Natural killer cell (primary cell): ENCODE measurements at regions not wholly inside any gene's neighbourhood (a gene's known extent, or its start where the extent isn't known, plus 50 kb on each side); places are given as distances from the start of the nearest gene placed in this dataset.

Experiments
- ATAC-seq, 3 donors: fragments of 150-1000 bp in 2 of 3; fragments of 200-7000 bp in 1 of 3; cut with Tn5 transposase; 1 replicate in 1 of 3; 2 replicates in 2 of 3; pipeline ENCODE4 v1.10.0; 2021; ENCODE audit warnings: mild to moderate bottlenecking in 2 of 3, moderate library complexity in 2 of 3
- DNase-seq, 2 donors: peaks; one replicate each; pipeline versions ENCODE4 v3.0.0 to v3.0.0-alpha.2; 2013 to 2021; ENCODE audit warnings: mixed read lengths in 1 of 2
- H3K27ac ChIP-seq: one replicate; pipeline ENCODE4 v1.5.1; 2013; ENCODE audit warnings: mild to moderate bottlenecking, low read length
- H3K27me3 ChIP-seq: one replicate; pipeline ENCODE4 v1.6.1; 2013; ENCODE audit warnings: low read length; ENCODE audit not compliant: control insufficient read depth, insufficient read depth
- H3K36me3 ChIP-seq: one replicate; pipeline ENCODE4 v1.6.1; 2013; ENCODE audit warnings: low read length; ENCODE audit not compliant: control insufficient read depth, insufficient read depth
- H3K4me1 ChIP-seq: one replicate; pipeline ENCODE4 v1.6.1; 2013; ENCODE audit warnings: low read length; ENCODE audit not compliant: control insufficient read depth, insufficient read depth
- H3K4me3 ChIP-seq: one replicate; pipeline ENCODE4 v1.5.1; 2013; ENCODE audit warnings: low read length
- H3K9me3 ChIP-seq: one replicate; pipeline ENCODE4 v1.6.1; 2013; ENCODE audit warnings: low read length; ENCODE audit not compliant: control insufficient read depth, insufficient read depth
- H3K27ac Mint-ChIP-seq, 2 donors: one replicate each; pipeline ENCODE4 v1.8.0; 2022; ENCODE audit warnings: mild to moderate bottlenecking in 2 of 2, mixed read lengths in 2 of 2, moderate library complexity in 1 of 2
- H3K27me3 Mint-ChIP-seq, 2 donors: one replicate each; pipeline ENCODE4 v1.8.0; 2022; ENCODE audit warnings: low read depth in 2 of 2, mixed read lengths in 2 of 2
- H3K36me3 Mint-ChIP-seq: one replicate; pipeline ENCODE4 v1.8.0; 2022; ENCODE audit warnings: mixed read lengths
- H3K4me1 Mint-ChIP-seq, 2 donors: one replicate each; pipeline ENCODE4 v1.8.0; 2022; ENCODE audit warnings: mixed read lengths in 2 of 2
- H3K4me3 Mint-ChIP-seq: one replicate; pipeline ENCODE4 v1.8.0; 2022; ENCODE audit warnings: mild to moderate bottlenecking, moderate library complexity, mixed read lengths
- H3K9me3 Mint-ChIP-seq, 2 donors: one replicate each; pipeline ENCODE4 v1.8.0; 2022; ENCODE audit warnings: mixed read lengths in 2 of 2
- WGBS: methylation state at CpG from one replicate; pipeline ENCODE4 v1.1.7; 2013; ENCODE audit warnings: missing lambda C conversion rate; ENCODE audit not compliant: insufficient coverage; 5-methylcytosine and 5-hydroxymethylcytosine counted together
- intact Hi-C: fragments of 100-400 bp; cut with micrococcal nuclease; formaldehyde crosslinking; loops from one replicate; pipeline ENCODE4 v1.14.2; 2022
- TF ChIP-seq, protein P1 (sequence below): fragments of 200-600 bp; IDR thresholded peaks from one replicate; pipeline ENCODE4 v1.8.0; 2022; ENCODE audit warnings: antibody characterized with exemption

GRCh38 chr1:208899438-208899837, 655.3 kb upstream of the PLXNA2 start:
- Histone ChIP-seq H3K4me3 (no peak overlapping the region), H3K9me3 (no peaks in the 10 kb centered on the region), H3K4me1 (no peaks in the 10 kb centered on the region), H3K27ac (no peak overlapping the region), H3K27me3 (no peaks in the 10 kb centered on the region), H3K36me3 (no peaks in the 10 kb centered on the region)
- H3K4me3 Mint-ChIP-seq: no peak overlapping the region
- H3K4me1 Mint-ChIP-seq: no peaks in the 10 kb centered on the region
- no peak for ATAC-seq
- peaks cover 8% of the 10 kb centered on the region in 2 donors for H3K9me3 Mint-ChIP-seq
- no peak overlapping the region for H3K27ac Mint-ChIP-seq
- DNase-seq: no peak
- intact Hi-C loops: no loop called here
- TF ChIP-seq, protein P1, sequence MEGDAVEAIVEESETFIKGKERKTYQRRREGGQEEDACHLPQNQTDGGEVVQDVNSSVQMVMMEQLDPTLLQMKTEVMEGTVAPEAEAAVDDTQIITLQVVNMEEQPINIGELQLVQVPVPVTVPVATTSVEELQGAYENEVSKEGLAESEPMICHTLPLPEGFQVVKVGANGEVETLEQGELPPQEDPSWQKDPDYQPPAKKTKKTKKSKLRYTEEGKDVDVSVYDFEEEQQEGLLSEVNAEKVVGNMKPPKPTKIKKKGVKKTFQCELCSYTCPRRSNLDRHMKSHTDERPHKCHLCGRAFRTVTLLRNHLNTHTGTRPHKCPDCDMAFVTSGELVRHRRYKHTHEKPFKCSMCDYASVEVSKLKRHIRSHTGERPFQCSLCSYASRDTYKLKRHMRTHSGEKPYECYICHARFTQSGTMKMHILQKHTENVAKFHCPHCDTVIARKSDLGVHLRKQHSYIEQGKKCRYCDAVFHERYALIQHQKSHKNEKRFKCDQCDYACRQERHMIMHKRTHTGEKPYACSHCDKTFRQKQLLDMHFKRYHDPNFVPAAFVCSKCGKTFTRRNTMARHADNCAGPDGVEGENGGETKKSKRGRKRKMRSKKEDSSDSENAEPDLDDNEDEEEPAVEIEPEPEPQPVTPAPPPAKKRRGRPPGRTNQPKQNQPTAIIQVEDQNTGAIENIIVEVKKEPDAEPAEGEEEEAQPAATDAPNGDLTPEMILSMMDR: no peak
- H3K36me3 Mint-ChIP-seq: no peaks in the 10 kb centered on the region
- H3K27me3 Mint-ChIP-seq: no peaks in the 10 kb centered on the region

DNA sequence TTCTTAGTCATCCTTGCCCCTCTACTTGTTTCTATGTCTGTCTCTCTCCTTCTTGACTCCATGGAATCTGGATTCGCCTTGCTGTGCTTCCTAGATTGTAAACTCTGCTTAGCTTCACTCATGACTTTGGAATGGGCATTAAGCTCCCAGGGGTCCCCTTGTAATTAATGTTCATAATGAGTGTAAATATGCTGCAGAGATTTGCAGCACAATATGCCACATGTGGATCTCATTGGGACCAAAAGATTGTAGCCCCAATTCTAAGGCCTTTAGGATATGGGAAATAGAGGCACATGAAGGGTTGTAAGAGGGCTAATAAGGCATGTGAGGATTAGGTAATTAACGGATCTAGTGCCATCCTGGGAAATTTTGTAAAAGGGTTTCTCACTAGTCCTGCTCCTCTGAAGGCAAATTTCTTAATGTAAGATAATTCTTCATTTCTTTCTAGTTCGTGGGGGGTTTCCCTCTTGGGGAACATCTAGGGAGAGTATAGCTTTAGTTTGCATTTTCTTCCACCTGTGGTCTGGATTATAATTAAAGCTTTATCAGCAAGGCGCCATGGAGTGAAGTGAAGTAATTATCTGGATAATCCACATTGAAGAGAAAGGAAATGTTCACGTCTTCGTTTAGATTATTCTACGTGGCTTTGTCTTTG, 659.2 kb upstream of the PLXNA2 start:
- Mint-ChIP-seq H3K27ac (no peak overlapping the region), H3K27me3 (no peaks in the 10 kb centered on the region), H3K9me3 (peaks cover 0 to 9% of the 10 kb centered on the region in 2 donors), H3K4me3 (no peak overlapping the region), H3K4me1 (no peaks in the 10 kb centered on the region), H3K36me3 (no peaks in the 10 kb centered on the region)
- DNase-seq (no peak), ATAC-seq (no peak)
- Histone ChIP-seq H3K27ac (no peak overlapping the region), H3K4me1 (no peaks in the 10 kb centered on the region), H3K4me3 (no peak overlapping the region), H3K36me3 (no peaks in the 10 kb centered on the region), H3K9me3 (no peaks in the 10 kb centered on the region), H3K27me3 (no peaks in the 10 kb centered on the region)
- TF ChIP-seq, protein P1: no peak
- WGBS: 93% methylated on average over 7 of the region's 7 CpGs
- intact Hi-C loops: no loop called here

DNA sequence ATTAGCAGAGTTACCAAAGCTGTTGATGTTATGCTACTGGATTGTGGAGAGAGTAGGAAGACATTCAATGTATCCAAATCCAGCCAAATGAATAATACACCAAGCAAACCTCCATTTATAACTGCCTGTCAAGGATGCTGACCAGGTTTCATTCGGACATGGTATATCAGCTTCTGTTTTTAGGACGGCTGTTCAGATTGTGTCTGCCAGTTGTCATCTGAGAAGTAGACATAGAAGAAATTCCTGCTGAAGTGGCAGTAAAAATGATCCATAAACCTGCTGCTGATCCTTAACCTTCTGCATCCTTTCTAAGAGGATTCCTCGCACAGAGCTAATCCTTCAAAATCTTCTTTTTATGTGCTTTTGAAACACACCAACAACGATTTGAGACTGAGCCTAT, 663.6 kb upstream of the PLXNA2 start:
- no peaks in the 10 kb centered on the region for H3K4me1 ChIP-seq
- intact Hi-C loops: no loop called here
- Mint-ChIP-seq H3K27ac (no peak overlapping the region), H3K4me3 (no peak overlapping the region), H3K36me3 (no peaks in the 10 kb centered on the region), H3K9me3 (peaks cover 0 to 8% of the 10 kb centered on the region in 2 donors), H3K4me1 (no peaks in the 10 kb centered on the region), H3K27me3 (no peaks in the 10 kb centered on the region)
- 89% methylated on average over 3 of the region's 4 CpGs for WGBS
- no peaks in the 10 kb centered on the region for H3K9me3 ChIP-seq
- no peak overlapping the region for H3K4me3 ChIP-seq
- H3K27ac ChIP-seq: no peak overlapping the region
- no peaks in the 10 kb centered on the region for H3K36me3 ChIP-seq
- no peaks in the 10 kb centered on the region for H3K27me3 ChIP-seq
- ATAC-seq: no peak
- DNase-seq: no peak
- TF ChIP-seq, protein P1: no peak
